NCI-H1417 (cell line): ENCODE measurements at regions not wholly inside any gene's neighbourhood (a gene's known extent, or its start where the extent isn't known, plus 50 kb on each side); places are given as distances from the start of the nearest gene placed in this dataset.
A peak's percentile ranks its signal among the peaks of the same experiment; 100 is the strongest.

Experiments
- DNase-seq, 3 experiments: peaks; one replicate each; lab custom pipeline; 2025; lab: John Stamatoyannopoulos, UW

- no peak for DNase-seq
These were observed 88.8 kb upstream of the ABI3BP start for GRCh38 chr3:101081999-101082398.

DNA sequence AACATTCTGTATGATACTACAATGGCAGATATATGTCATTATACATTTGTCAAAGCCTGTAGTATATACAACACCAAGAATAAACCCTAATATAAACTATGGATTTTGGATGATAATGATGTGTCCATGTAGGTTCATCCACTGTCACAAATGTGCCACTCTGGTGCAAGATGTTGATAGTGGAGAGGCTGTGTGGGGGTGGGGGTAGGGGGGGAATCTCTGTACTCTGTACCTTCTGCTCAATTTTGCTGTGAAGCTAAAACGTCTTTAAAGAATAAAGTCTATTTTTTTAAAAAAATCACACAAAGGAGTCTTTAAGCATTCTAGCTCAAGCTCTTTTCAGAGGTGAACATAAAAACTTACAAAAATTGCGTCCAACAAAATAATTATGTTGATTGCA is 88.2 kb upstream of the ABI3BP start:
- no peak for DNase-seq

DNA sequence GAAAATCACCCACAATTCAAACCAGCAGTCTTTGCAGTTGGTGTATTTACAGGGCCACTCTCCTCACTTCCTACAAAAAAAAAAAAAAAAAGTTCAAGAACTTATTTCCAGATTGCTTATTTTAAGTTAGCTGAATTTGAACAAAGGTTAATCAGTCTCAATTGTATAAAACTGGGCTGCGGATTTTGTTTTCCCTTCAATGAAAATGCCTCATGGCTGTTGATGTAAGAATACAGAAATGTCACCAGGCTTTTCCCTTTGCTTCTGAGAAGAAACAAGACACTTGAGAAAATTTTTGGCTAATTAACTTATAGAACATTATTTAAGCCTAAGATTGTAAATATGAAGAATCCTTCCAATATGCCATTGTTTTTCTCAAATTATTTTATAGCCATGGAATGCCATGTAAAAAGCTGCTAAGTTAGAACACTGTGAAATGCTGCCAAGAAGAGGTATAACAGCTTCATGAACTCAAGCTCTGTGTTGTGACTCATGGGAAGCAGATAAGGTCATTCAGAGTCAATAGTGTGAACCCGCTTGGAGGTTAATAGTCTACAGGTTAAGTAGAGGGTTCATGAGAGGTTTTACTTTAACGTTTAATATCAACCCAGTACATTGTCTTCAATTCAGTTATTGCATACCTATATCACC is 84.3 kb upstream of the ABI3BP start:
- DNase-seq: no peak

GRCh38 chr3:101074518-101074917 is 81.3 kb upstream of the ABI3BP start:
- DNase-seq: no peak

DNA sequence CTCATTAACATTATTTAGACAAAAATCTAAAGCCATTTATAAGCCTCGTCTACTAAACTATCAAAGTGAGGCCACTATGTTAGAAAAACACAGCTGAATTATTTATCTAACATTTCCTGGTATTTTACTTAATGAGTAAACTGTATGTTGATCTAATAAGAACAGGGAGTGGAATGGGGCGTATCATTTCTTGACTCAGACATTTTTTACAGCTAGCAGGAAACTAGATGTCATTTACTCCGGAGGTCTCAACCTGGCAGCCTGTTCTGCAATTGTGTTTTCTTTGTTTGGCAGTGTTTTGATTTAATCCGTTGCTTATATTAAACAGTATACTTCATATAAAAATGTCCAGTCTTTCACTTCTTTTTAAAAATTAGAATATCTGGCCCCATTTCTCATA is 79.1 kb upstream of the ABI3BP start:
- no peak for DNase-seq

DNA sequence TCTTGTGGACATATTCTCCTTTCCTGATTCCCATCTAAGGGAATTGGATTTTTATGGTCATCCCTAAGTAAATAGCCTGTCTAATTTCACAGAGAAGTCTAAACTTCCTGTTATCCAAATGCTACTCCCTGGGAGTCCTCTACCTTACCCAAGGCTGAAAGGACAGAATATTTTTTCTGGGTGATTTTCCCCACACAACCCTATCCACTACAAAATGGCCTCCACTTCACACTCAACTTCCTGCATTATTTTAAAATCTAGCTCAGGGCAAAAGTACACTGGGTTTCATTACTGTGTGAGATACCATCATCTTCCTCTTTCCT is 77.5 kb upstream of the ABI3BP start:
- DNase-seq: no peak

DNA sequence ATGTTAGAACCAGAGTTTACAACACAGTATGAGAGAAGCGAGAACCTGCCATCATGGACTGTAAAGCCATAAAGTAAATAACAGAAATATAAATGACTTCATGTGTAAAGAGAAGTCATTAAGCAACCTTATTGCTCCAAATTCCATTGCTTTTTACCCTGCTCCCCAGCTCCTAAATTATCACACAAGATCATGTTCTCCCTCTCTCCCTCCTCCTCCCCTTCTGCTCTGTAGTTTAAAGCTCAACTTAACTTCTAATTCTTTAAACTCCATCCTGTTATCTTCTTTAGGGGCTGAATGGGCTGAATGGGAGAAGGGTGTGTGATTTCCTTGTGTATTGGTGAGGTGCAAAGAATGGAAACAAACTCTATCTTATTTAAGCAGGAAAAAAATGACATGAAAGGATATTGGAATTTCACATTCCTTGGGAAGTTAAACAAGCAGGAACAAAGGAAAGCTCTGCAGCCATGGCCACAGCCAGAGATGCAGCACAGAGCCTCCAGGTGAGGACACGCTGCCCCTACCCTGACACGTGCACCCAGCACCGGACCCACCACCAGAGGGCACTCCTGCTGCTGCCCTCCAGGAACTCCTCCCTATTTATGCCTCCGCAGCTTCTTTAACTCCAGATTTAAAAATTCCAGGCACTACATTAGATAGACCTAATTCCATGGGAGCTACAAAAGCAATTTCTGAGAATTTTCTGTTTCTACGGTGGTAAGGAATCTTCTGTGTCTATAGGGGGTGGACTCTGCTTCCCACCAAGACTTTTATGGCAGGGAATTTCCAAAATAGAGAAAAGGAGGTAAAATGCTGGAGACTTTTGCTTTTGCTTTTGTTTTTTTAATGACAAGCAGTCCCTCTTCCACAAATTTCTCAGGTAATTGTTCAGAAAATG is 76.9 kb upstream of the ABI3BP start:
- DNase-seq: peak; percentile 3 to 37 (median 18)

GRCh38 chr3:101068876-101069606 is 75.8 kb upstream of the ABI3BP start:
- no peak for DNase-seq

- DNase-seq: no peak
These were observed 73.5 kb upstream of the ABI3BP start for GRCh38 chr3:101066711-101067129.

DNA sequence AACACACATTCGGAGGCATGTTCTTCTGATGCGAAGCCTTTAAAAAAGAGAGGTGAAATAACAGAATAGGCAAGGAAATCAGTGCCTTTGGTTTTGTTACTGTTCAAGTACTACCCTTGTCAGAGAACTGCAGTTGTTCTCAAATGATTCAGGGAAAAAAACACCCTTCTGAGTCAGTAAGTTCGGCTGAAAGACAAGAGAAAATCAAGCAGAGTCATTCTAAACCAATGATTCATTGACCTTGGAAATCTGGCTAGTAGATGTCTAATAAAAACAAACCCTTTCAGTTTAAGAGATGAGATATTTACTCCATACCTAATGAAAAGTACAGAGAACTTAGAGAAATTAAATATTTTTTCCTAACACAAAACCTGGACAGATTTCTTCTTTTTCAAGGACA is 72.7 kb upstream of the ABI3BP start:
- DNase-seq: no peak

DNA sequence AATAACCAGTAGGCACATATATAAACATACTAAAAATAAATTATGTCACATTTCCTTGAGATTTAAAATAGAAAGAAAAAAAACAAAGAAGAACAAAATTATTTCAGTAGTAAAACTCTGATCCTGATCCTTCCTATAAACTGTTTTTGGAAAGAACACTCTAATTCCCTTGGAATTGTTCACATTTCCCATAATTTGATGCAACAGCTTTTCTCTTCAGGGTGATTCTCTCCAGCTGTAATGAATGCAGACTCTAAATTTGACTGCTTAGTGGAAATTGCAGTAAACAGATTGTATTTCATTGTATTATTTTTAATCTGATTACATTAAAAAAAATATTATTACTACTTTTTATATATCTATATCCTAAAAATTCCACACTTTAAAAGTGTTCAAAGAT is 70.2 kb upstream of the ABI3BP start:
- no peak for DNase-seq

GRCh38 chr3:101061312-101061711 is 68.1 kb upstream of the ABI3BP start:
- no peak for DNase-seq

DNA sequence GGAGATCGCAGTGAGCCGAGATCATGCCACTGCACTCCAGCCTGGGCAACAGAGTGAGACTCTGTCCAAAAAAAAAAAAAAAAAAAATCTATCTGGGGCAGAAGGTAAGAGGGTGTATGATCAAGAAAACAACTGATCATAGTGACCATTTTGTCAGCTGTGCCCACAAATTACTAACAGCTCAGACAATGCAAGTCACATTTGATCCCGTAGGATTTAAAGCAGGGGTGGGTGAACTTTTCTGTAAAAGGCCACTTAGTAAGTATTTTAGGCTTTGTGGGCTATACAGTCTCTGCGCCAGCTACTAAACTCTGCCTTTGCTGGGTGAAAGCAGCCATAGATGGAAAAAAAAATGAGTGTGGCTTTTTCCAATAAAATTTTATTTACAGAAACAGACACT is 57.6 kb upstream of the ABI3BP start:
- DNase-seq: no peak

DNA sequence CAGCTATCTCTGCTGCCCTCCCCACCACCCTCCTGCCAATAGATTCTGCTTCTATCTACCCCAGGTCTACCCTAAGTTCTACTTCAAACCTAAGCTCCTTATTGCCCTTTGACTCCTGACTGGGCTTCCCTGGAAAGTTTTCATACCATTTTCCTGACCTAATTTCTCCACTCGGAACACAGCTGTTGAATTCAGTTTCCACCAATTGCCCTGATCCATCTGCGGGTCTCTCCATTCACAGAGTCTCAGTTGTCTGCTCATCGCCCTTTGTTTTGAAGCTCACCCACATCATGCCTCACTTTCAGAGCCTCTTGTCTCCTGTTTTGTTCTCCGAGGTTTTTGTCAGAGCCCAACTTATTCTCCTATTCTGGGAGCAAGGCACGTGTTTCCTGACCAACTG is 56.8 kb upstream of the ABI3BP start:
- no peak for DNase-seq

GRCh38 chr3:101049532-101049931 is 56.3 kb upstream of the ABI3BP start:
- no peak for DNase-seq

DNA sequence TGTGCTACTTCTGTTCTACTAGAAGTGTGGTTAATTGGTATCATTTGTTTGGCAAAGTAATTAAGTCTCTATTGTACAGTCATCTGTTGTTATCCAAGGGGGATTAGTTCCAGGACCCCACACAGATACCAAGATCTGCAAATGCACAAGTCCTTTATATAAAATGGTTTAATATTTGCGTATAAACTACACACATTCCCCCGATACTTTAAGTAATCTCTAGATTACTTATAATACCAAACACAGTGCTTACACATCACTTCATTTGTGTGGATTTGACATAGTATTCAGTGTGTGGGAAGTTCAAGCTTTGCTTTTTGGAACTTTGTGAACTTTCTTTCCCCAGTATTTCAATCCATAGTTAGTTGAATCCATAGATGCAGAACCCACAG is 50.5 kb upstream of the ABI3BP start:
- no peak for DNase-seq

DNA sequence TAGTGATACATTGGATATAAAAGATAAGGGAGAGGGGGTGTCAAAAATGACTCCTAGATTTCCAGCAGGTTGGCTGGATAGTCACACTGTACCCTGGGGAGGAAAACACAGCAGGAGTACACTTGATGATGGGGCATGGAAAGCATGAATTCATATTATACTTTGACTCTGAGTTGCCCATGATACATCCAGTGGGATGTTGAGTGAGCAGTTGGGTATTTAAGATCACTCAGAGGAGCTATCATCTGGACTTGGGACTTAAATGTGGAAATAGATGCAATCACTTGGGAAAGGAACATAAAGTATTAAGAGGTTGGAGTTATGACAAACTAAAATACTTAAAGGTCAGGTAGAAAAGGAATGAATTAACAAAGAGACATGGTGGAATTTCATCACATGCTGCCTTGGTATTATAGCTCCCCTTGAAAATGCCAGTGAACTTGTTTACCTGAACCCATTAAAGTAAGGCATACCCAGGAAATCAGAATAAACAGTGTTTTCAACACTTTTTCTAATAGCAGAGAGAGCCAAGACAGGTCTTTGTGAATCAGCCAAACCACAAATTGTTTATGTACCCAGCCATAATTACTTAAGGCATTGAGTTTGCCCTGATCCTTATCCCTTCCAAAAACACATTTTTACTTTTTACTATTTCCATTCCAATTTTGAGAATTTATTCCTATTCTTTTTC is 49.9 kb upstream of the ABI3BP start:
- DNase-seq: no peak
